Pancreas (tissue), 10 donors: ENCODE measurements at regions not wholly inside any gene's neighbourhood (a gene's known extent, or its start where the extent isn't known, plus 50 kb on each side); places are given as distances from the start of the nearest gene placed in this dataset.

Experiments used
- ATAC-seq, 4 donors: fragments of 200-7000 bp; cut with Tn5 transposase; one replicate each; pipeline versions ENCODE4 v1.8.0 to v1.9.1; 2020; ENCODE audit warnings: mild to moderate bottlenecking in 4 of 4, moderate library complexity in 4 of 4
- DNase-seq, 6 donors: peaks; one replicate each; pipeline ENCODE4 v3.0.0-alpha.2; 2020
- FAIRE-seq: peaks from 2 replicates; lab custom pipeline; 2012; peaks lifted over from hg19 to GRCh38; lab: Jason Lieb, UNC
- H3K27ac ChIP-seq, 4 donors: fragments of 200-600 bp; sonication (generic); 1 replicate in 3 of 4; 2 replicates in 1 of 4; pipeline versions ENCODE4 v1.5.0 to v1.8.0; 2020
- H3K27me3 ChIP-seq, 4 donors: fragments of 200-600 bp; one replicate each; pipeline ENCODE4 v1.8.0; 2021
- H3K36me3 ChIP-seq, 3 donors: fragments of 200-600 bp; sonication (generic) in 1 of 3; one replicate each; pipeline versions ENCODE4 v1.5.0 to v1.8.0; 2020 to 2021
- H3K4me1 ChIP-seq, 3 donors: fragments of 200-600 bp; one replicate each; pipeline ENCODE4 v1.8.0; 2021
- H3K4me3 ChIP-seq, 4 donors: fragments of 200-600 bp; sonication (generic) in 2 of 4; one replicate each; pipeline versions ENCODE4 v1.5.0 to v1.8.0; 2020 to 2021
- H3K9me3 ChIP-seq, 4 donors: fragments of 200-600 bp; one replicate each; pipeline ENCODE4 v1.8.0; 2021
- CTCF ChIP-seq, 4 donors: fragments of 200-600 bp; sonication (generic) in 3 of 4; IDR thresholded peaks; one replicate each; pipeline versions ENCODE4 v1.5.0 to v1.8.0; 2021; ENCODE audit warnings: antibody characterized with exemption in 4 of 4
- WGBS, 2 donors: extraction: QIAGEN DNeasy Blood & Tissue Kit; methylation state at CpG; one replicate each; pipeline ENCODE4 v1.1.7; 2013; 5-methylcytosine and 5-hydroxymethylcytosine counted together
- intact Hi-C, 3 donors: fragments of 100-400 bp; cut with DNase I; formaldehyde crosslinking; loops; one replicate each; pipeline versions ENCODE4 v1.11.1 to v1.14.2; 2022
- donor health status: healthy with polysubstance abuse.
- donor health status: DM: no; HTN: no; CAD: no; lungs with moderate emphysema.
- donor health status: DM: no; HTN: no; CAD: no.
- donor health status: control.
- donor health status: control.
- donor health status: Bipolar disorder and iron deficiency.
- donor health status: DM: yes; HTN: yes; CAD: no.
- donor health status: DM: no; HTN: no; CAD: no.
- donor health status: DM: no; HTN: no; CAD: no.
- donor health status: DM: yes; HTN: yes; CAD: no.

- Histone ChIP-seq H3K27ac (no peak overlapping the region), H3K4me1 (no peaks in the 10 kb centered on the region), H3K9me3 (no peaks in the 10 kb centered on the region), H3K4me3 (no peak overlapping the region), H3K27me3 (no peaks in the 10 kb centered on the region), H3K36me3 (no peaks in the 10 kb centered on the region)
- ATAC-seq = no peak
- no peak for DNase-seq
- FAIRE-seq = no peak
- WGBS, 2 donors = 55 to 70% methylated on average over 11 of the region's 11 CpGs
- intact Hi-C loops = no loop called here
- no peak for TF ChIP-seq CTCF (IDR thresholded peaks at IDR 0.05)
Observed at GRCh38 chr11:116537709-116538108, 235.1 kb downstream of the BUD13 start.

DNA sequence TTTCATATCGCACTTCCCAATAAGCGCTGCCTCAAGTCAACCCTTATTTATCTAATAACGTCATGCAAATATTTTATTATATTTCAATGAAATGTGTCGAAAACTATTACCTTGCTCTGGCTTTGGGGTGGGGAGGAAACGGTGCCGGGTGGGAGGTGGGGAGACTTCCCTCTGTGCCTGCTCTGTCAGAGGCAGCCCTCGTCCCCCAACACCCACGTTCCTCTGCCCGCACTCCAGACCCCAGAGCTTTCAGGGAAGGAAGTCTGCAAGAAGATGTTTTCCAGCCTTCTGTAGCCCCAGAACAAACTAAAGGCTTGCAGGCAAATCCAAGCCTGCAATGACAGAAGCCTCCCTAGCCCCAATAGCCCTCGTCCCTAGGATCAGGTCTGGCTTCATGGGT is 235.7 kb downstream of the BUD13 start:
- TF ChIP-seq CTCF (IDR thresholded peaks at IDR 0.05) = no peak
- intact Hi-C loops = no loop called here
- H3K36me3 ChIP-seq = no peaks in the 10 kb centered on the region
- no peaks in the 10 kb centered on the region for H3K9me3 ChIP-seq
- H3K27me3 ChIP-seq = no peaks in the 10 kb centered on the region
- H3K4me1 ChIP-seq = no peaks in the 10 kb centered on the region
- no peak overlapping the region for H3K4me3 ChIP-seq
- FAIRE-seq = no peak
- no peak for ATAC-seq
- DNase-seq = no peak
- H3K27ac ChIP-seq = no peak overlapping the region
- 55 to 56% methylated on average over 10 of the region's 10 CpGs for WGBS, 2 donors

- Histone ChIP-seq H3K4me3 (no peak overlapping the region), H3K27me3 (no peaks in the 10 kb centered on the region), H3K4me1 (no peaks in the 10 kb centered on the region), H3K36me3 (no peaks in the 10 kb centered on the region), H3K27ac (no peak overlapping the region), H3K9me3 (no peaks in the 10 kb centered on the region)
- TF ChIP-seq CTCF (IDR thresholded peaks at IDR 0.05) = no peak
- no peak for ATAC-seq
- intact Hi-C loops = no loop called here
- 39 to 48% methylated on average over 3 of the region's 3 CpGs for WGBS, 2 donors
- no peak for FAIRE-seq
- no peak for DNase-seq
Observed at GRCh38 chr11:116536416-116536815, 236.4 kb downstream of the BUD13 start.

GRCh38 chr11:116535994-116536393 is 236.8 kb downstream of the BUD13 start:
- Histone ChIP-seq H3K36me3 (no peaks in the 10 kb centered on the region), H3K4me3 (no peak overlapping the region), H3K27me3 (no peaks in the 10 kb centered on the region), H3K9me3 (no peaks in the 10 kb centered on the region), H3K27ac (no peak overlapping the region), H3K4me1 (no peaks in the 10 kb centered on the region)
- FAIRE-seq (no peak), DNase-seq (no peak), ATAC-seq (no peak)
- no peak for TF ChIP-seq CTCF (IDR thresholded peaks at IDR 0.05)
- 39 to 58% methylated on average over 9 of the region's 9 CpGs for WGBS, 2 donors
- intact Hi-C loops = no loop called here

DNA sequence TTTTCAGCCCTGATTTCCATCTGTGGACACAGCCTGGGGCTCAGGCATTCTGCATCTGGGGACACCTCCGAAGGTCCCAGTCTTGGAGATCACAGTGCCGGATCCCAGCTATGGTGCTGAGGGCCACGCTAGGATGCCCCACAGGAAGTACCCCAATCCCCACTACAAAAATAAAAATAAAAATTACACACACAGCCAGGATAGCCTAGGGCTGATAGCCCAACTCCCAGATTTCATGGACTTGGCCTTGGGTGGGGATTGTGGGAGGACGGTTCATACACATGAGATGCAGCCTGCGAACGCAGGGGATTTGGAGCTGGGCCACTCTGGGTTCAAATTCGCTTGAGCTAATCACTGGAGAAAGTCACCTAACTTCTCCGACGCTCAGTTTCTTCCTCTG is 237.7 kb downstream of the BUD13 start:
- Histone ChIP-seq H3K4me1 (no peaks in the 10 kb centered on the region), H3K4me3 (no peak overlapping the region), H3K36me3 (no peaks in the 10 kb centered on the region), H3K9me3 (no peaks in the 10 kb centered on the region), H3K27ac (no peak overlapping the region), H3K27me3 (no peaks in the 10 kb centered on the region)
- no peak for ATAC-seq
- no peak for TF ChIP-seq CTCF (IDR thresholded peaks at IDR 0.05)
- WGBS, 2 donors = 57 to 73% methylated on average over 9 of the region's 9 CpGs
- intact Hi-C loops = no loop called here
- no peak for DNase-seq
- no peak for FAIRE-seq
